Inflammatory macrophage treated with lipopolysaccharide for 4 hours (primary cell): ENCODE measurements at regions not wholly inside any gene's neighbourhood (a gene's known extent, or its start where the extent isn't known, plus 50 kb on each side); places are given as distances from the start of the nearest gene placed in this dataset.
"Not testable (repeated sequence)": the region's sequence is repeated elsewhere in the genome, so short reads cannot be mapped to it uniquely, and the experiment has no call there.

Source experiments
- DNase-seq: peaks from one replicate; pipeline ENCODE4 v3.0.0-alpha.2; 2020

DNA sequence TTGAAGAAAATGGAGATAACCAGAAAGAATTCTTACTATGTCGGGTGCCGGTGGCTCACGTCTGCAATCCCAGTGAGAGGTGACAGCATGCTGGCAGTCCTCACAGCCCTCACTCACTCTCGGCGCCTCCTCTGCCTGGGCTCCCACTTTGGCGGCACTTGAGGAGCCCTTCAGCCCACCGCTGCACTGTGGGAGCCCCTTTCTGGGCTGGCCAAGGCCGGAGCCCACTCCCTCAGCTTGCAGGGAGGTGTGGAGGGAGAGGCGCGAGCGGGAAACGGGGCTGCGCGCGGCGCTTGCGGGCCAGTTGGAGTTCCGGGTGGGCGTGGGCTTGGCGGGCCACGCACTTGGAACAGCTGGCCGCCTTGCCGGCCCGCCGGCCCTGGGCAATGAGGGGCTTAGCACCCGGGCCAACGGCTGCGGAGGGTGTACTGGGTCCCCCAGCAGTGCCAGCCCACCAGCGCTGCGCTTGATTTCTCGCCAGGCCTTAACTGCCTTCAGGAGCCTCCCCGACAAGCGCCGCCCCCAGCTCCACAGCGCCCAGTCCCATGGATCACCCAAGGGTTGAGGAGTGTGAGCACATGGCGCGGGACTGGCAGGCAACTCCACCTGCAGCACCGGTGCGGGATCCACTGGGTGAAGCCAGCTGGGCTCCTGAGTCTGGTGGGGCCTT is 1672.5 kb upstream of the B3GALT2 start:
- not testable (repeated sequence) for DNase-seq

DNA sequence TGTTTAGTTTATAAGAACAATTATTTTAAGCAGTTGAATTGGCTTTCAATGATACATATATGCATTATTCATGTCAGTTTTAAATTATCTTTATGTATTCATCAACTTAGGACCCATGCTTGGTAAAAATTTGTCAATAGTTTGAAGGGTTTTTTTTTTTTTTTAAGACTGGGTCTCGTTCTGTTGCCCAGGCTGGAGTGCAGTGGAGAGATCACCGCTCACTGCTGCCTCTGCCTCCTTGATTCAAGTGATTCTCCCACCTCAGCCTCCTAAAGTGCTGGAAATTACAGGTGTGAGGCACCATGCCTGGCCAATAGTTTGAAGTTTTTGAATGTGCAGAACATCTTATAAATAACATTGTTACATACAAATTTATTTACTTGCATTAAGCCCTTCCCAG is 1671.0 kb upstream of the B3GALT2 start:
- DNase-seq, result no peak

DNA sequence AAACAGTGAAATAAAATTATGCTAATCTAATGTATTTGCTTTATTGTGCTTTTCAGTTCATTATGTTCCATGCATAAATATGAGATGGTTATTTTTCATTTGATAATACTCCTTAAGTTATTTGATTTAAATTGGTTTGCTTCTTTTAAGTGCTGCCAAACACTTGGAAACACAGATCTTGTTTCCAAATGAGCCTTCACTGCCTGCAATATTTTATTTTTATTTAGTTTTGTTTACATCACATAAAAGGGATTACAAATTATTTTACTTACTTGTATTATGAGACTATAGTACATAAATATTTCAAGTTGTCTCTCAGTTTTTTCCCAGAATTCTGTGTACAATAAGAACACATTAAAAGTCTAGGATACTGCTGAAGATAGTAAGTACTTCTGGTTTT is 1662.4 kb upstream of the B3GALT2 start:
- no peak for DNase-seq

DNA sequence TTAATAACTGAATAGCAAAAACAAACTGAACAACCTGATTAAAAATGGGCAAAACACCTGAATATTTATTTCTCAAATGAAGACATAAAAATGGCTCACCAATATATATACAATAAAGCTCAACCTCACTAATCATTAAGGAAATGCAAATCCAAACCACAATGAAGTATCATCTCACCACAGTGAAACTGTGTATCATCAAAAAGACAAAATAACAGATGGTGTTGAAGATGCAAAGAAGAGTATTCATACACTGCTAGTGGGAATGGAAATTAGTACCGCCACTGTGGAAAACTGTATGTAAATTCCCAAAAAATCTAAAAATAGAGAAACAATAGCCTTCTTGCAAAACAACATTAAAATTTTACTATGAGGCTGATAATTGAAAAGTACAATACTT is 1660.1 kb upstream of the B3GALT2 start:
- no peak for DNase-seq

DNA sequence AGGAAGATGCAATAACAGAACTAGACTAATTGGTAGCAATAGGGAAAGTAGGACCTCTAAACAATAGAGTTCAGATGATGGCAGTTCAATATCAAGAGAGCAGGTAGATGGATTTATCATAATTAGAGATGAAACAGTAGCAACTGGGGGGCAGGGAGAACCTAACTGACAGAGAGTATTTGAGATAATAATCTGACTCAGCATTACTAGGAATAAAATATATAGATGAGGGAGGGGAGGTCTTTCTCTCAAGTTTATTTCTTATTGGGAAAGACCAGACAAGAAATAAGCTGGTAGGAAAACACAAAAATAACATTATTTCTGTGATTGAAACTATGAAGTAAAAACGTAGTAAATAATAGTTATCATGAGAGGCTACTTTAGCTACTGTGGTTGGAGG is 1656.7 kb upstream of the B3GALT2 start:
- DNase-seq, result no peak

DNA sequence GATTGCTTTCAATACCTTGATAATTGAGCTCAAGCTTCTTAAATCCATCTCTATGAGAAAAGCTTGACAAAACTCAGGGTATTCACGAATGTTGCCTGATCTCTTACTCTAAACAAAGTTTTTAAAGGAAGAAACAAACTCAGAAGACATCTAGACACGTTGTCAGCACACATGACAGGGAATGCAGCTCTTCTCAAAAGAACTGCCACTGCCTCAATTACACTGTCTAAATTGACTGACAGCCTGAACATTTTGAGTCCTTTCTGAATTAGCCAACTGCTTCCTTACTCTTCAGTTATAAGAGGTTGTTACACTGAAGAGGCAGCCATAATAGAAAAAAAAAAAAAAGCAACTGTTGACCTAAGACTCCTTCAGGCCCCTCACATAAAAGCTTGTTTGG is 1646.7 kb upstream of the B3GALT2 start:
- DNase-seq, result no peak

DNA sequence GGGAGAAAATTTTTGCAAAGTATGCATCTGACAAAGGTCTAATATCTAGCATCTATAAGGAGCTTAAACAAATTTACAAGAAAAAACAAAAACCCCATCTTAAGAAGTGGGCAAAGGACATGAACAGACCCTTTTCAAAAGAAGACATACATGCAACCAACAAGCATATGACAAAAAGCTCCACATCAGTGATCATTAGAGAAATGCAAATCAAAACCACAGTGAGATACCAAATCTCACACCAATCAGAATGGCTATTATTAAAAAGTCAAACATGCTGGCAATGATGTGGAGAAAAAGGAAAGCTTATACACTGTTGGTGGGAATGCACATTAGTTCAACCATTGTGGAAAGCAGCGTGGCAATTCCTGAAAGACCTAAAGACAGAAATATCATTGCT is 1645.2 kb upstream of the B3GALT2 start:
- not testable (repeated sequence) for DNase-seq

DNA sequence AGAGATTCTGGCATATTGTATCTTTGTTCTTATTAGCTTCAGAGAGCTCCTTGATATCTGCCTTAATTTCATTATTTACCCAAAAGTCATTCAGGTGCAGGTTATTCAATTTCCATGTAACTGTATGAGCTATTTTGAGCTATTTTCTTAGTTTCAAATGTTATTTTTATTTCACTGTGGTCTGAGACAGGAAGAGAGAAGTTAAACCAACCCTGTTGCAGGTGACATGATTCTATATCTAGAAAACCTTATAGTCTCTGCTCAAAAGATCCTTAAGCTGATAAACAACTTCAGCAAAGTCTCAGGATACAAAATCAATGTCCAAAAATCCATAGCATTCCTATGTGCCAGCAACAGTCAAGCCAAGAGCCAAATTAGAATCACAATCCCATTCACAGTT is 1644.0 kb upstream of the B3GALT2 start:
- no peak for DNase-seq

DNA sequence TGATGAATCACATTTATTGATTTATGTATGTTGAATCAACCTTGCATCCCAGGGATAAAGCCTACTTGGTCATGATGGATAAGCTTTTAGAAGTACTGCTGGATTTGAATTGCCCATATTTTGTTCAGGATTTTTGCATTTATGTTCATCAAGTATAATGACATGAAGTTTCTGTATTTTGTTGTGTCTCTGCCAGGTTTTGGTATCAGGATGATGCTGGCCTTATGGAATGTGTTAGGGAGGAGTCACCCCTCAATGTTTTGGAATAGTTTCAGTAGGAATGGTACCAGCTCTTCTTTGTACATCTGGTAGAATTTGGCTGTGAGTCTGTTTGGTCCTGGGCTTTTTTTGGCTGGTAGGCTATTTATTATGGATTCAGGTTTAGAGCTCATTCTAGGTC is 1643.1 kb upstream of the B3GALT2 start:
- DNase-seq, result no peak

DNA sequence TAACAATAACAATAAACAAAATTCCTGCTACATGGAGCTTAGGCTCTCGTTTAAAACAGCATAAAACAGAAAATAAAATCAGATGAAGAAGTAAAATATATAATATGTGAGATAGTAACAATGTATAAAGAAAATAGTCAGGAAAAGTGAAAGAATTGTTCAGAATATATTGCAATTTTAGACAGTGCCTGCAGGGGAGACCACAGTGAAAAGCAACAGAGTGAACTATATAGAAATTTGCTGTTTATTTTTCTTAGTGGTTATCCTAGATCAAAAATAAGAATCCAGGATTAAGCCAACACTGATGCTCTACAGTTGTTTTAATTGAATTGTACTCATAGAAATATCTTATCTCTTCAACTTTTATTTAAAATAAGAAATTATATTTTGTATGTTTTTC is 1639.0 kb upstream of the B3GALT2 start:
- no peak for DNase-seq

DNA sequence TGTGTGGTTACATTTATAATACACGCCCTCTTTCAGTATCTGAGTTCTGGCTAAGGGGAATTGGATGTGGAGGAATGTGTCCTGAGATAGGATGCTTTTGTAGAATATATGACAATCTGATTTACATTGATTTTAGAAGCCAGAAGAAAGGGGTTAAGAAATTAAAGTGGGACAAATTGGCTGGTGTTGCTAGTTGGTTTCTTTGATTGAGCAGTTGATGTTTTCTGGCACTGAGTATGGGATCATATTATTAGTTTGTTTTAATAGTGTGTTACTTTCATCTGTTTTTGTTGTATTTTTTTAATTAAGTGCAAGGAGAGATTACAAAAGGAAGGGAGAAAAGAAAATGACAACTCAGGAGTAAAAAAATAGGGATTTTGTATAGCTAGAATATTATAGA is 1634.7 kb upstream of the B3GALT2 start:
- no peak for DNase-seq

DNA sequence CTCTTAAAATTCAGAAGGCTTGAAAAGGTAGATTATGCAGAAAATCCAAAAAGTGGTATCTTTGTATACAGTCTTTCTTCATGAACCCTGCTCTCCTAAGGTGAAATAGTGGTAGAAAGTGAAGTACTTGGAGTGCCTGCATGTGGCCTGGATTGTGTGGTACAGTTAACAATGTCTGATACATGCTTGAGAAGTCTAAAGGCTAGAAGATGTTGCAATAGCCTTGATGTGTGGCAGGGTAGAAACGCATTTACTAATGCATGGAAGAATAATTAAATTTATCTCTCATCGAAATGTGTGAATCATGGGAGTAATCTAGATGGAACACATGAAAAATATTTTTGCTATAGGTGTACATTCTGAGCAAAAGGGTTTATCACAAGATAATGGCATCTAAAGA is 1632.3 kb upstream of the B3GALT2 start:
- DNase-seq, result no peak

DNA sequence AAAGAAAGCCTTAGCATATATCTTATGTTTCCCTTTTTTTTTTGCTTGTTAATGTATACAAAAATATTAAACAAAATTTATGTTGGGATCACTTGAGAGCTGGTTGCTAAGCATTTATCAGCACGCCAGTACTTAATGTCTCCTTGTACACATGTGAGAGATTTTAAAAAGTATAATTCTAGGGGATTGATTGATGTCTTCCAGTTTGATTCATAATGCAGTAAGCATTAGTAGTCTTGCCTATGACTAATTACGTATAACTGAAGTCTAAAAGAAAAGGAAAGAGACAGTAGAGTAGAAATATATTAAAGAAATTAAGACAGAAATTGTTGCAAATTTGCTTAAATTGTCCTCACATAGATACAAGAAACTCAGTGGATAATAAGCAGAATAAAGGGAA is 1630.4 kb upstream of the B3GALT2 start:
- no peak for DNase-seq

DNA sequence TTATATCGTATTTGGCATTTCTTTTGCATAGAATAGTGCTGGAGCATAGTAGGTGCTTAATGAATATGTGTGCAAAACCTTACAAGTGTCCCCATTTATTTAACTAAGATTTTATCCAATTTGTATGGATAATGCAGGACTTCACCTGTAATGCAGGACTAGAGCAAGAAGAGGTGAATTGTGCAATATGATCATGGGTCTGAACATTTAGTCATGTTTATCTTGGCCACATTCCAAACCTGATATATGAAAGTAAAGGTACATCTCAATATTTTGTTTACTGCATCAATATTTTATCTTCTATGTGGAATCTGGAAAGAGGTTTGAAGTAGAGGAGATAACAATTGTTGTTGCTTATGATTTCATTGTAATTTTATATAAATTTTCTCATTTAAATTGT is 1626.7 kb upstream of the B3GALT2 start:
- DNase-seq, result no peak

DNA sequence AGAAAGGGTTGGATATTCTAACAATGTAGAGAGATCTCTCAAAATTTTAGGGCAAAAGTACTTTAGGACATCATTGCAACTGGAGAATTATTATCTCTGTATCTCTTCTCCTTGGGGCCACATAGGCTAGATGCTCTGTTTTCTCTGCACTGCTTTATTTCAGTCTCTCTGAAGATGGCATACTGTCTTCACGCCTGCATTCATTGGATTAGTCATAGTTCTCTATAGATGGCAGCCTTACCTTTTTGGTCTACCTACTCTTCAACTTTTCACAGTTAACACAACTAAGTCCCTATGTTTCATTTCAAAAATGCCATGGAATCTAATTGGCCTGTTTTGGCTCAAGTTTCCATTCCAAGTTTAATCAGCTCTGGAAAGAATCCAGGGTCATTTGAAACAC is 1623.3 kb upstream of the B3GALT2 start:
- no peak for DNase-seq

DNA sequence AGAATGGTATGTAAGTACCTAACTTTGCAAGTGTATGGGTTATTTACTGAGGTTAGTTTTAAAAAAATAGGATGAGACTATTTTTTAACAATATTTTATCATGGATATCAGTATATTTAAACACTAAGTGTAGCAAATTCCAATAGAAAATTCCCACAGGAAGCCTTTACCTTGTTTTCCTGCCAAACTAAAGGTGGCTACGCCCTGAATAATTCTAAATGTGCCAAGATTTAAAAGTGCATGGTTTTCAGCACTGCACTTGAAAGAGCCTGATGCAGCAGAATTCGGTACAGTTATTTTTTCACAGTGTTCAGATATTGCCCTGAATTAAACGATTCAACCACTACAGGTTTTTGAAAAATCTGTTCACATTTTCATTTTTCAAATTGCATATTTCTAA is 1622.8 kb upstream of the B3GALT2 start:
- no peak for DNase-seq

DNA sequence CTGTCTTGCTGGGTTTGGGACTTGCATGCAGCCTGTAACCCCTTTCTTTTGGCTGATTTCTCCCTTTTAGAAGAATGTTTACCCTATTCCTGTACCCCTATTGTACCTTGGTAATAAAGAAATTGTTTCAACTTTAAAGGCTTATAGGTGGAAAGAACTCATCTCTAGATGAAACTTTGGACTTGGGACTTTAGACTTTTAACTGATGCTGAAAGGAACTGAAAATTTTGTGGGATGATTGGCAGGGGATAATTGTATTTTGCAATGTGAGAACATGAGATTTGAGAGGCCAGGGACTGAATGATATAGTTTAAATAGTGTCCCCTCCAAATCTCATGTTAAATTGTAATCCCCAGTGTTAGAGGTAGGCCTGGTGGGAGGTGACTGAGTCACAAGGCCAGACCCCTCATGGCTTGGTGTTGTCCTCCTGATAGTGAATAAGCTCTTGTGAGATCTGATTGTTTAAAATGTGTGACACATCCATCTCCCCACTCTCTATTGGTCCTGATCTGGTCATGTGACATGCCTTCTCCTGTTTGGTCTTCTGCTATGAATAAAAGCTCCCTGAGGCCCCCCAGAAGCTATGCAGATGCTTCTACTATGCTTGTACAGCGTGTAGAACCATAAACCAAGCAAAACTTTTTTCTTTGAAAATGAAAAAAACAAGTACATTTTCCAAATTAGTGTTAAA is 1621.3 kb upstream of the B3GALT2 start:
- no peak for DNase-seq

DNA sequence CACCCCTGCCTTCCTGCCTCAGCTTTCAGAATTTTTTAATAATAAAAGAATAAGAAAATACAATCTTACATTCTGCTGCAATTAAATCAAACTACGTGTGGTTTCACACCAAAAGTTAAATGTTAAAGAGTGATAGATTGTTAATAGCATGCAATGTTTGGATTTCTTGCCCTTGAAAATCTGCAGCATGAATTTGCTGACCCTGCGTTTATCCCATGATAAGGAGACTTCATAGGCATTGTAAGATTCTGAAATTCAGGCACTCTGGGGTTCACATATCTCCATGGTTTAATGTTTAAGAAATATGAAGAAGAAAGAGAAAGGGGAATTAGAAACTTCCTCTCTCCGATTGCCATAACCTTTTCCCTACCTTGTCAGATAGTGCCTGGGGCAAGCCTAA is 1616.2 kb upstream of the B3GALT2 start:
- no peak for DNase-seq

DNA sequence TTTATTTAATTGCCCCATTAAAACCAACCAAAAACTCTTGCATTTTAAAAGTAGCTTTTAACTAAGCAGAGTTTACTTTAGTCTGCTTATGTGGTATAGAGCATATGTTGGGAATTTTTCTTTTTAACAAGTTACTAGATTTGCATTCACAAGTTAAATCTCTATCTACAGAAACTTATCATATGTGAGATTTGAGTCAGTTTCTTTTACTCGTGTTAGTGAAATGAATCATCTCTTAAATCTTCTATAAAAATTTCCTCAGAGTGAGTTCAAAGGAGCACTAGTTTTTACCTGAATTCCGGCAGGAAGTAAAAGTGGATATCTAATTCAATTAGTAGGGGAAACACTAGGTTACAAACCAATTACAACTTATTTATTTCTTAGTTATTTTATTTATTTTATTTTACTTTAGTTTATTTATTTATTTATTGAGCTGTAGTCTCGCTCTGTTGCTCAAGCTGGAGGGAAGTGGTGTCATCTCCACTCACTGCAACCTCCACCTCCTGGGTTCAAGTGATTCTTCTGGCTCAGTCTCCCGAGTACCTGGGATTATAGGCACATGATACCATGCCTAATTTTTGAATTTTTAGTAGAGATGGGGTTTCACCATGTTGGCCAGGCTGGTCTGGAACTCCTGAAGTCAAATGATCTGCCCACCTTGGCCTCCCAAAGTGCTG is 1609.6 kb upstream of the B3GALT2 start:
- no peak for DNase-seq

DNA sequence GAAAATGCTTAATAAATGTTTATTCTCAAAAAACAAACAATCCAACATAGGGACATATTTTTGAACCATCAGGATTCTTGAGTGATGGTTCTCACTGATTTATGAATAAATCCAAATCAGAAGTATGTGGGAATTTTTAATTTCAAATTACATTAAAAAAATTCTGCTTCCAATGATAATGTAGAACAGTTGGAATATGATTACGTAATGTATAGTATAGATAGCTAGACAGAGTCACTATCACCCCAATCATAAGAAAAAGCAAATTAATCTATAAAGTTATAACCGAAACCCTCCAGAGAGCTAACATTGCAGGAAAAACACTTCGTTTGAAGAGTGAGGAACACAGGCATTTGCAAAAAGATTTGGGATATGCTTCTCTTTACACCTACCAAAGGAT is 1600.6 kb upstream of the B3GALT2 start:
- no peak for DNase-seq

DNA sequence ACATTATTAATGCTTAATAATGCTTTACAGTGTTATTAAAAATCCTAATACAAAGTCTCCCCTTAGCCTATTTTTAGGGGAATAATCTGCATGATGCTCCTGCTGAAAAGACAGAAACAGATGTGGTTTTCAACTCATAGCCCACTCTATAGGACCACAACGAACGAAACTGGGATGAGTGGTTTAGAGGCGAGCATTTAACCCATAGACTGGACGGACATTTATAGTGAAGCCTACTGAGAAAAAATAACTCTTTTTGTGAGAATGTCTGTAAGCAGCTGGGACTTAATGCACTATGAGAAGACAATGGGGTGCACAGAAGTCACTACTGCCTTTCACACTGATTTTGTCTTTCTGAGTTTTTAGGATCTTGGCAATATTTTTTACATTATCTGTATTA is 1599.6 kb upstream of the B3GALT2 start:
- no peak for DNase-seq

DNA sequence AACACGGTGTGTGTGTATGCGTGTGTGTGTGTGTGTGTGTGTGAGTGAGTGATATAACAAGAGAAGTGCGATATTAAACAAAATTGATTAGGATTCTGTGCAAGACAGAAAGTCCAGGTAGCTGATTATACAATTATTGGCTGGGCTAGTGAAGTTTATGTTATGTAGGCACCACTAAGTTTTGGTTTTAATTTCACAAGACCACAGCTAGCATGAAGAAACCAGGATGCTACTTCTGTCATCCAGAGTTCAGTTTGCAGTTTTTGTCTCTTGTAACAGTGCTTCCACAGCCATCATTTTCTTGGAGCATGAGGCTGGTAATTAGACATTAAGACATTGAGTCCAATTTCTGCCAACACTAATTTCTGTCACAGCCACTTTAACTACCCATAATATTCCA is 1590.2 kb upstream of the B3GALT2 start:
- DNase-seq, result no peak

DNA sequence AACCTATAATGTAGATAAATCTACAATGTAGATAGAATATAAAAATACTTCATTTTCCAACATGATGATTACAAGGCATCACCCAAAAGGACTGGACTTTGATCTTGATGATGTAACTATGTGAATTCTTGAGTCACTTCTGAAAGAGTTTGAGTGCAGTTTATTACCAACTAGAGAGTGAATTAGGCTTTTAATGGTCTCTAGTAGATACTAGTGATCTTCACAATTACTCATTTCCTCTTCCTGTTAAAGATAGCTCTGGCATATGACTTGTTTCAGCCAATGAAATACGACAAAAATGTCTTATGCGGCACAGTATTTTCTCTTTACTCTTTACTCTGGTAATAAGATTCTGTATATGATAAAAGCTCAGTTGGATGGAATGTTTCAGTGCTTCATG is 1588.1 kb upstream of the B3GALT2 start:
- DNase-seq, result no peak

DNA sequence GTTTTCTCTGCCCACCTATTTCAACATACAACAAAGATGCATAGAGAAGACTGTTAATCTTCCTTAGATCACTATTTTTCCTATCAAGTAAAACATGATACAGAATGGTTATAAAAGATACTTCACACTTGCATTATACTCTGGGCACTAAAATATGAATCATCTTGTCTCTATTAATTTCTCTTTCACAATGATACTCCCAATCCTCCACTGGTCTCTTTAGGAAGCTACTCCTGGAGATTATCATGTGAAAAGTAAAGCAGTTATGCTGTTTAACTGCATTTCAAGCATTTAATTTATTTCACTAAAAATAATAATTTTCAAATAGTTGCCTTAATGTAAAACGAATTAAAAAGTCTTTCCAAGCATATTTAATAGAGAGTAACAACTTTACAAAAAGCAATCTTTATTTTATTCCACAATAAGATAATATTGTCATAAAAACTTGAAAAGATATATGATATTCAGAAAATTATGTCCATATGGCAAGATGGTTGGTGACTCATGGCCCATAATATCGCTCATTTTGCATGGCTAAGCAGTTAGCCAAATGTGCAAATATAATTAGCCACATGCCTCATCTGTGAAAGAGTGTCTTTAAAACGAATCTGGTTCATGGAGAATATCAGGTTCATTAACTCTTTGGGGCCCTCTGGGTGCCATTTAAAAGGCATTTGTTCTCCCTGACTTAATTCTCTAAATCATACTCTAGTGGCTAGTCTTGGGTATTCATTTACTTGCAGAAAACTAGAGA is 1569.0 kb upstream of the B3GALT2 start:
- DNase-seq, result no peak
